AG09319 (cell line): ENCODE measurements at regions not wholly inside any gene's neighbourhood (a gene's known extent, or its start where the extent isn't known, plus 50 kb on each side); places are given as distances from the start of the nearest gene placed in this dataset.

Source experiments
- DNase-seq: peaks from one replicate; pipeline ENCODE4 v3.0.0-alpha.2; 2010; ENCODE audit warnings: low read depth; ENCODE audit errors: extremely low read depth
- TF ChIP-seq, protein P1 (sequence below): IDR thresholded peaks from 2 replicates; pipeline ENCODE4 v1.5.1; 2011; ENCODE audit warnings: low read depth, mild to moderate bottlenecking, inconsistent platforms, low read length, moderate library complexity

DNA sequence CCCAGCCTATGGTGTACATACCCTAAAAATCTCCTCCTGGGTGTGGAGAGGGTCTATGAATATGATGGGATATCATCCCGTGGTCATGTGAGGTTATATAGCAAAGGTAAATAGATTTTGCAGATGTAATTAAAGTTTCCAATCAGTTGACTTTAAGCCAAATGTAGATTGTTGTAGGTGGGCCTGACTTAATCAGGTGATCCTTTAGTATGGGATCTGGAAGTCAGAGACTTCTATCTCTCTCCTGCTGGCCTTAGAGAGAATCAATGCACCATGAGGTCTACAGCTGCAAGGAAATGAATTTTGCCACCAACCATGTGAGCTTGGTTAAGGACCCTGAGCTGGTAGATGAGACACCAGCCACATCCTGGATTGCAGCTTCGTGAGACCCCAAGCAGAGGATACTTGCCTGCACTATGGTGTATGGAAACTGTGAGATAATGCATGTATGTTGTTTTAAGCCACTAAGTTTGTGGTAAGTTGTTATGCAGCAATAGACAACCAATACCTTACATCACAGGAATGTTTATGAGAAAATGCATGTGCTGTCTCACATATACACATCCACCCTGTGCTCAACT, 137.1 kb upstream of the SLC6A11 start:
- DNase-seq: no peak
- TF ChIP-seq, protein P1, sequence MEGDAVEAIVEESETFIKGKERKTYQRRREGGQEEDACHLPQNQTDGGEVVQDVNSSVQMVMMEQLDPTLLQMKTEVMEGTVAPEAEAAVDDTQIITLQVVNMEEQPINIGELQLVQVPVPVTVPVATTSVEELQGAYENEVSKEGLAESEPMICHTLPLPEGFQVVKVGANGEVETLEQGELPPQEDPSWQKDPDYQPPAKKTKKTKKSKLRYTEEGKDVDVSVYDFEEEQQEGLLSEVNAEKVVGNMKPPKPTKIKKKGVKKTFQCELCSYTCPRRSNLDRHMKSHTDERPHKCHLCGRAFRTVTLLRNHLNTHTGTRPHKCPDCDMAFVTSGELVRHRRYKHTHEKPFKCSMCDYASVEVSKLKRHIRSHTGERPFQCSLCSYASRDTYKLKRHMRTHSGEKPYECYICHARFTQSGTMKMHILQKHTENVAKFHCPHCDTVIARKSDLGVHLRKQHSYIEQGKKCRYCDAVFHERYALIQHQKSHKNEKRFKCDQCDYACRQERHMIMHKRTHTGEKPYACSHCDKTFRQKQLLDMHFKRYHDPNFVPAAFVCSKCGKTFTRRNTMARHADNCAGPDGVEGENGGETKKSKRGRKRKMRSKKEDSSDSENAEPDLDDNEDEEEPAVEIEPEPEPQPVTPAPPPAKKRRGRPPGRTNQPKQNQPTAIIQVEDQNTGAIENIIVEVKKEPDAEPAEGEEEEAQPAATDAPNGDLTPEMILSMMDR: no peak

DNA sequence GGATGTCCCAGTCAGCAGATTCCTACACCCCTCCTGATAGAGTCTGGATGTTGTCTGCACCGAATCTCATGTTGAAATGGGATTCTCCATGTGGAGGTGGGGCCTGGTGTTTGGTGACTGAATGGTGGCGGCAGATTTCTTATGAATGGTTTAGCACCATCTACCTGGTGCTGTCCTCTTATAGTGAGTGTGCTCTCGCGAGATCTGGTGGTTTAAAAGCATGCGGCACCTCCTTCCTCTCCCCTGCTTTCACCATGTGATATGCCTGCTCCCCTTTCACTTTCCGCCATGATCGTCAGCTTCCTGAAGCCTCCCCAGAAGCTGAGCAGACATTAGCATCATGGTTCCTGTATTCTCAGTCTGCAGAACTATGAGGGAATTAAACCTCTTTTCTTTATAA, 135.2 kb upstream of the SLC6A11 start:
- TF ChIP-seq, protein P1: no peak

DNA sequence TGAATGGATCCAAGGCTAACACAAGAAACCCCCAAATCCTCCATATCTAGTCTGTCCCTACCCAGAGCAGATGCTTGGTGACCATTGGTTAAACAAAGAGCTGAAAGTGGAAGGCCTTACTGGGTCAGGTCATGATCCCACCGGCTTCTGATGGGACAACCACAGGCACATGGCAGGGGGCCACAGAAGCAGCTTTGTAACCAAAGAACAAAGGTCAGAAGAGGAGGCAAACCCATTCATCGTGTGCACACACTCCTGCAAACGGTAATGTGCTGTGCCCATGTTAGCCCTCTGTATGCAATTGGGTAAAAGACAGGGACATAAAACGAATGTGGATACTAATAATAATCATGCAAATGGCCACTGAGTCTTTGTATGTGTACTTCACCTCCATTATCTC, 133.3 kb upstream of the SLC6A11 start:
- no peak for DNase-seq
- TF ChIP-seq, protein P1: no peak

More for the DNA sequence above, 135.2 kb upstream of the SLC6A11 start:
- no peak for DNase-seq

DNA sequence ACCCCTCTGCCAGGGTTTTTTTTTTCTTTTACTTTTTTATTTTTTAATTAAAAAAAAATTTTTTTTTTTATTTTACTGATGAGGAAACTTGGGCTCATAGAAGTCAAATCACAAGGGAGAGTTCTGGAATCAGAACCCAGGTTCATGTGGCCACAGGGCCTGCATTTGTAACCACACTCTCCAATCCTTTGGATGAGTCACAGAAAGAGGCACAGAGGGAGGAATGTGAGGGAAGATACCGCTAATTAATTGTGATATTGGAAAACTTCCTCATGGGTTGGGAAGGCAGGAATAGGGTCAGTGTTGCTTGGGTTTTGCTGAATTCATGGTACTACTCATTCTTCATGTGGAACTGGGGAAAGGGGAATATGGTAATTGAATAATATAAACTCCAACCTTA, 132.9 kb upstream of the SLC6A11 start:
- no peak for DNase-seq
- TF ChIP-seq, protein P1: no peak

DNA sequence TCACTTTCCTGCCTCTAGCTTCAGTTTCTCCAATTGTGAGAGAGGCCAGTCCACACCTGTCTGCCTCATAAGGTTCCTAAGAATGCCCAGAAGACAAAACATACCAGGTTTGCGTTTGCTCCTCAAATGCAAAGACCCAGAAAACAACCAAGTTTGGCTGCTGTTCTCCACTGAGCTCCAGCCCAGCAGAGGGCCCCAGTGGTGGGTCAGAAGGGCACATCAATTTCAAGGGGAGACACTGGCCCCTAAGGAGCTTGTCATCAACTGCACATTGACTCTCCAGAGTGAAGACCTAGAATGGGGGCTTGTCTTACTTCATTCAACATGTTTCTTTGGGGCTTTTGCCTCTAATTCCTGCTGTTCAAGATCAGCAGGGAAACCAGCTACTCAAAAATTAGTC, 127.9 kb upstream of the SLC6A11 start:
- TF ChIP-seq, protein P1: no peak
- no peak for DNase-seq

DNA sequence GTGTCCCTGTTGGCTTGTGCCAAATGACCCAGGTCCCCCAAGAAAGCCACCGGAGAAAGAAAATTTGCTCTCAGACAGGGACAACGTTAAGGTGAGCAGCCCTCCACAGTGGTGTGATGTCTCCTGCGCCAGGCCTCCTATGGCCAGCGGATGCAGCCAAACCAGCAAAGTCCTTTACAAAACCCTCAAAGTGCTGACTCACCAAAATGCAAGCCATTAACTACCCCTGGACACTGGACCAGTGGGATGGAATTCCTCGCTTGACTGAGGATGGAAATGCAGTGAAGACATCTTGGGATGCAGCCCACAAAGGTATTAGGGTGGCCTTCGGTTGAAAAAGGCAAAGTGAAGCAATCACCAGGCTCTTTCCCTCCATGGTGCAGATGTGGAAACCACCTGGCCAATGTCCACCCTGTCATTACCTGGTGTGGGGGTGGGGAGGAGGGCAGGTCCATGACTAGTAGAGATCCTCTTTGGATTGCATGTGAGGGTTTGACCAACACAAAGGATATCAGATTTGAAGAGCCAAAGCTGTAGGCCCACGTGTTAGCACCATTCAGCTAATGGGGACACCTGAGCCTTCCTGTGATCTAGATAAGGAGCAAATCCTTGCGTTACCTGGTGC, 127.4 kb upstream of the SLC6A11 start:
- no peak for DNase-seq
- TF ChIP-seq, protein P1: no peak

DNA sequence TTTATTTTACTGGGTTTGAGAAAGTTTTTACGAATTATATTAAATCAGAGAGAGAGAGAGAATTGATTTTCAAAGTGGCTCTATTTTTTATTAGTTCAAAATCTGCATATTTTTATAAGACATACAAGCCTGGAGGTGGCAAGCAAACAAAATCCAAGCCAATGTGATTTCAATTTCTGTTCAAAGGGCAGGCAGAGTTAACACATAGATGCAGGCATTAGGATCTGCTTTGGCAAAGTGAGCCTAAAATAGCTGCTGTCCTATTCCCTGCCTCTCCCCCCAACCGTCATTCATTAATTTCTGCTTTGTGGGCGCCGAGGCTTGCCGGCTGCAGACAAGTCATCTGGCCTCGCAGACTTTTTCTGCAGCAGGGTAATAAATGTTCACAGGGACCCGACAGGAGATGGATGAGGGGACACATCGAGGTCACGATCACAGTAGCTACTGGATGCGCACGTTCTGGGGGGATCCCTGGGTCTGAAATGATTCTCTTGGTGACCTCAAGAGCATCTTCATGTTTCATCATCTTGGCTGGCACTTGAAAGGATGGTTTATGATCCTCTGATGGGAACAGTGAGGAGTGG, 123.9 kb upstream of the SLC6A11 start:
- DNase-seq: no peak
- TF ChIP-seq, protein P1: no peak
